ENCODE measurements at regions not wholly inside any gene's neighbourhood (a gene's known extent, or its start where the extent isn't known, plus 50 kb on each side); places are given as distances from the start of the nearest gene placed in this dataset.

DNA sequence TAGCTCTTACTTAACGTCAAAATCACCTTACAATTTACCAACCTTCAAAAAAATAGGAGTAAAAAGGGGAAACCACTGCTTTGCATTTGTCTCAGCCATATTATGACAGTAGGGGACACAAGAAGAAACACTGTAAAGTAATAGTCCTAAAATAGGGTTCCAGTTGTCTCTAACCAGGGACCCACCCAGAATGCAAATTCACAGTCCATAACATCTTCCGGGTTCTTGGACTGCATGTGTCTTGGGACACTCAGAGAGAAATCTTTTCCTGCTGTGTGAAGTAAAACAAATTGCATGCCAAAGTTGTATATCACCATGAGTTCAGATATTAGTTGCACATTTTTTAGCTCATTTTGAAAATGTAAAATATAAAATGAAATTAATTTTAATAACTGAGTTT is 69.8 kb upstream of the PGR start:
- DNase-seq, result no peak

- no peak for DNase-seq
These were observed 65.7 kb upstream of the PGR start for GRCh38 chr11:101195294-101195693.

GRCh38 chr11:101188801-101189200 is 59.2 kb upstream of the PGR start:
- DNase-seq, result no peak

- no peak for DNase-seq
These were observed 58.6 kb upstream of the PGR start for GRCh38 chr11:101188173-101188572.

DNA sequence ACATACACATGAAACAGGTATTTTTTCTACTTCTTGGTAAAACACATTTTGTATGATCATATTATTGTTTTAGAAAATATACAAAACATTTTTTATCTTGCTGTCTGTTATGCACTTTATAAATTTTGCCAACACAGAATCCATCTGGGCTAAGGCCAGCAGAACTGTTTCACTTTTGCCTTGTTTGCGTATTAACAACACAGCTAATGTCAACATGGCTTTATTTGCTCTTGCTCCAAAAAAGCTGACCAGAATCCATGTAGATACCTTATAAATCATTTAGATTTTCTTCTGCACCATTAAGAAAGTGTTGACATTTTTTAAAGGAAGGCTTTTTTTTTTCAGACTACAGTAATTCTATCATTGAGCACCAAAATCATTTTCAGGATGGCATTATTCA is 58.1 kb upstream of the PGR start:
- DNase-seq, result no peak

- DNase-seq, result no peak
These were observed 56.4 kb upstream of the PGR start for GRCh38 chr11:101185985-101186384.

DNA sequence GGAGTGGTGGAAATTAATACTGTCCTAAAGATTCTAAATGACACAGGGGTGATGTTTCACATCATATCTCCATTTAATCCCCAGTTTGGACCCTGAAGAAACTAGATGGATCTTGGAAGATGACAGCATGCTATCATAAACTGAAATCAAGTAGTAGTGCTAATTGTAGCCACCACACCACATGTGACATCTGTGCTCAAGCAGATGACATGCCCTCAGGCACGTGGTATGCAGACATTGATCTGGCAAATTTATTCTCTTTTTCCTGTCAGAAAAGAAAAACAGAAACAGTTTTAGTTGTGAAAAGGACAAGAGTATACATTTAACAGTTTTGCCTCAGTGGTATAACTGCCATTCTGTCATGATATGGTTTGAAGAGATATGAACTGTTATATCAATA is 52.9 kb upstream of the PGR start:
- DNase-seq, result no peak

GRCh38 chr11:101180481-101180880 is 50.9 kb upstream of the PGR start:
- DNase-seq, result no peak
